ENCODE measurements at regions not wholly inside any gene's neighbourhood (a gene's known extent, or its start where the extent isn't known, plus 50 kb on each side); places are given as distances from the start of the nearest gene placed in this dataset.
A peak's percentile ranks its signal among the peaks of the same experiment; 100 is the strongest.
"Not testable (repeated sequence)": the region's sequence is repeated elsewhere in the genome, so short reads cannot be mapped to it uniquely, and the experiment has no call there.

- not testable (repeated sequence) for H3K27ac ChIP-seq; ATAC-seq (ENCODE audit: insufficient number of reproducible peaks, low FRiP score, low read depth); H3K4me3 ChIP-seq; H3K9me3 ChIP-seq; H3K27me3 ChIP-seq (replicated peaks; ENCODE audit: insufficient read depth); H3K36me3 ChIP-seq; H3K4me1 ChIP-seq (ENCODE audit: control insufficient read depth in 1 of 2, low read depth in 2 of 2); DNase-seq (ENCODE audit: low spot score)
Observed at GRCh38 chr15:20680257-20680815, 138.7 kb upstream of the GOLGA6L6 start.

GRCh38 chr15:20672470-20672869 lies 130.9 kb upstream of the GOLGA6L6 start:
- no peaks in the 10 kb centered on the region for H3K9me3 ChIP-seq
- no peaks in the 10 kb centered on the region for H3K36me3 ChIP-seq
- H3K4me1 ChIP-seq (ENCODE audit: control insufficient read depth in 1 of 2, low read depth in 2 of 2): no peaks in the 10 kb centered on the region
- H3K4me3 ChIP-seq: no peak overlapping the region
- TF ChIP-seq, protein P1, sequence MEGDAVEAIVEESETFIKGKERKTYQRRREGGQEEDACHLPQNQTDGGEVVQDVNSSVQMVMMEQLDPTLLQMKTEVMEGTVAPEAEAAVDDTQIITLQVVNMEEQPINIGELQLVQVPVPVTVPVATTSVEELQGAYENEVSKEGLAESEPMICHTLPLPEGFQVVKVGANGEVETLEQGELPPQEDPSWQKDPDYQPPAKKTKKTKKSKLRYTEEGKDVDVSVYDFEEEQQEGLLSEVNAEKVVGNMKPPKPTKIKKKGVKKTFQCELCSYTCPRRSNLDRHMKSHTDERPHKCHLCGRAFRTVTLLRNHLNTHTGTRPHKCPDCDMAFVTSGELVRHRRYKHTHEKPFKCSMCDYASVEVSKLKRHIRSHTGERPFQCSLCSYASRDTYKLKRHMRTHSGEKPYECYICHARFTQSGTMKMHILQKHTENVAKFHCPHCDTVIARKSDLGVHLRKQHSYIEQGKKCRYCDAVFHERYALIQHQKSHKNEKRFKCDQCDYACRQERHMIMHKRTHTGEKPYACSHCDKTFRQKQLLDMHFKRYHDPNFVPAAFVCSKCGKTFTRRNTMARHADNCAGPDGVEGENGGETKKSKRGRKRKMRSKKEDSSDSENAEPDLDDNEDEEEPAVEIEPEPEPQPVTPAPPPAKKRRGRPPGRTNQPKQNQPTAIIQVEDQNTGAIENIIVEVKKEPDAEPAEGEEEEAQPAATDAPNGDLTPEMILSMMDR (IDR thresholded peaks at IDR 0.05): no peak
- no peaks in the 10 kb centered on the region for H3K27me3 ChIP-seq (replicated peaks; ENCODE audit: insufficient read depth)
- ATAC-seq (ENCODE audit: insufficient number of reproducible peaks, low FRiP score, low read depth) (no peak), DNase-seq (ENCODE audit: low spot score) (no peak)
- H3K27ac ChIP-seq: no peak overlapping the region

DNA sequence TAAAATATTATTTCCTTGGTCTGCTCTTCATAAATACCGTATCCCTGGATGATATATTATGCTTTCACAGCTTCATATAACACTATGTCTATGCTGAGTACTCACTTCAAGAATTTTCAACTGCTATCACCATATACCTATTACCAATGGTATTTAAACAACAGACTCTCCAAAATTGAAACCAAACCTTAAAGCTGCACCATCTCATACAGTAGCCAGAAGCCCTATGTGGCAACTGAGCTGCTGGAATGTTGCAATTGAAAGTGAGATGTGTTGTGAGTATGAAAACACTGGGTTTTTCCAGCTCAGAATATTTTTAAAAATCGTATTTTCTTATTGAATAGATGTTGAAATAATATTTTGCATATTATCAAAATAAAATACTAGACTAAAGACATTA lies 130.1 kb upstream of the GOLGA6L6 start:
- DNase-seq (ENCODE audit: low spot score): no peak
- TF ChIP-seq, protein P1 (IDR thresholded peaks at IDR 0.05): no peak
- Histone ChIP-seq H3K9me3 (no peaks in the 10 kb centered on the region), H3K36me3 (no peaks in the 10 kb centered on the region), H3K27me3 (replicated peaks; ENCODE audit: insufficient read depth) (no peaks in the 10 kb centered on the region), H3K4me1 (ENCODE audit: control insufficient read depth in 1 of 2, low read depth in 2 of 2) (no peaks in the 10 kb centered on the region), H3K27ac (no peak overlapping the region), H3K4me3 (no peak overlapping the region)
- no peak for ATAC-seq (ENCODE audit: insufficient number of reproducible peaks, low FRiP score, low read depth)

- not testable (repeated sequence) for DNase-seq (ENCODE audit: low spot score); H3K9me3 ChIP-seq; H3K4me3 ChIP-seq; H3K4me1 ChIP-seq (ENCODE audit: control insufficient read depth in 1 of 2, low read depth in 2 of 2); H3K36me3 ChIP-seq; H3K27me3 ChIP-seq (replicated peaks; ENCODE audit: insufficient read depth); ATAC-seq (ENCODE audit: insufficient number of reproducible peaks, low FRiP score, low read depth); H3K27ac ChIP-seq
Observed at GRCh38 chr15:20666410-20666809, 124.8 kb upstream of the GOLGA6L6 start.

- no peak for ATAC-seq (ENCODE audit: insufficient number of reproducible peaks, low FRiP score, low read depth)
Observed at GRCh38 chr15:20665653-20666052, 124.1 kb upstream of the GOLGA6L6 start.

DNA sequence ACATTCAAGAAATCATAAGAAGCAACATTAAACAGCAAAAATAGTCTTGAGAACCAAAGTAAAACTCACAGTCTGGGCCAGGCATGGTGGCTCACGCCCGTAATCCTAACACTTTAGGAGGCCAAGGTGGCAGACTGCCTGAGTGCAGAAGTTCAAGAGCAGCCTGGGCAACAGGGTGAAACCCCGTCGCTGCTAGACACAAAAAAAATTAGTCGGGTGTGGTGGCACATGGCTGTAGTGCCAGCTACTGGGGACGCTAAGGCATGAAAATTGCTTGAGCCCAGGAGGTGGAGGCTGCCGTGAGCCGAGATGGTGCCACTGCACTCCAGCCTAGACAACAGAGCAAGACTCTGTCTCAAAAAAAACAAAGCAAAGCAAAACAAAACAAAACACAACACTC lies 117.7 kb upstream of the GOLGA6L6 start:
- TF ChIP-seq, protein P1 (IDR thresholded peaks at IDR 0.05): no peak
- Histone ChIP-seq H3K9me3 (no peaks in the 10 kb centered on the region), H3K4me1 (ENCODE audit: control insufficient read depth in 1 of 2, low read depth in 2 of 2) (peaks cover 9 to 12% of the 10 kb centered on the region in 2 donors), H3K4me3 (peak overlapping the region; percentile 42), H3K27ac (peak overlapping the region in 1 of 2 donors; percentile 48), H3K27me3 (replicated peaks; ENCODE audit: insufficient read depth) (no peaks in the 10 kb centered on the region), H3K36me3 (no peaks in the 10 kb centered on the region)
- ATAC-seq (ENCODE audit: insufficient number of reproducible peaks, low FRiP score, low read depth) (no peak), DNase-seq (ENCODE audit: low spot score) (no peak)

More at GRCh38 chr15:20665653-20666052, 124.1 kb upstream of the GOLGA6L6 start:
- DNase-seq (ENCODE audit: low spot score): no peak
- no peak overlapping the region for H3K27ac ChIP-seq
- no peaks in the 10 kb centered on the region for H3K36me3 ChIP-seq
- H3K4me1 ChIP-seq (ENCODE audit: control insufficient read depth in 1 of 2, low read depth in 2 of 2): no peaks in the 10 kb centered on the region
- H3K27me3 ChIP-seq (replicated peaks; ENCODE audit: insufficient read depth): no peaks in the 10 kb centered on the region
- TF ChIP-seq, protein P1 (IDR thresholded peaks at IDR 0.05): no peak
- no peak overlapping the region for H3K4me3 ChIP-seq
- H3K9me3 ChIP-seq: no peaks in the 10 kb centered on the region

Data from thoracic aorta (tissue), 2 donors.